Activated CD4-positive, CD25-positive, alpha-beta regulatory T cell treated with anti-CD3 and anti-CD28 coated beads, Interleukin-2, amount 50 U/mL, for 24 hours (primary cell): ENCODE measurements at regions not wholly inside any gene's neighbourhood (a gene's known extent, or its start where the extent isn't known, plus 50 kb on each side); places are given as distances from the start of the nearest gene placed in this dataset.
"Not testable (repeated sequence)": the region's sequence is repeated elsewhere in the genome, so short reads cannot be mapped to it uniquely, and the experiment has no call there.

Source experiments
- ATAC-seq, 2 donors: fragments of 150-1000 bp; cut with Tn5 transposase; one replicate each; pipeline ENCODE4 v1.10.0; 2021; ENCODE audit warnings: mild to moderate bottlenecking in 1 of 2, moderate library complexity in 1 of 2

GRCh38 chr9:80679916-80680315 is 1009.4 kb downstream of the TLE1 start:
- no peak for ATAC-seq

- no peak for ATAC-seq
Observed at GRCh38 chr9:80678906-80679305, 1010.4 kb downstream of the TLE1 start.

- ATAC-seq, result no peak
Observed at GRCh38 chr9:80673496-80673895, 1015.9 kb downstream of the TLE1 start.

GRCh38 chr9:80665479-80665878 is 1023.9 kb downstream of the TLE1 start:
- no peak for ATAC-seq

- ATAC-seq, result no peak
Observed at GRCh38 chr9:80664327-80665210, 1024.8 kb downstream of the TLE1 start.

GRCh38 chr9:80659751-80660150 is 1029.6 kb downstream of the TLE1 start:
- not testable (repeated sequence) for ATAC-seq

- no peak for ATAC-seq
Observed at GRCh38 chr9:80651044-80651443, 1038.3 kb downstream of the TLE1 start.

- no peak for ATAC-seq
Observed at GRCh38 chr9:80649496-80649895, 1039.9 kb downstream of the TLE1 start.

GRCh38 chr9:80649001-80649420 is 1040.3 kb downstream of the TLE1 start:
- ATAC-seq, result no peak

GRCh38 chr9:80648336-80648735 is 1041.0 kb downstream of the TLE1 start:
- ATAC-seq, result no peak

- no peak for ATAC-seq
Observed at GRCh38 chr9:80646211-80646610, 1043.1 kb downstream of the TLE1 start.

- no peak for ATAC-seq
Observed at GRCh38 chr9:80644044-80644443, 1045.3 kb downstream of the TLE1 start.

- no peak for ATAC-seq
Observed at GRCh38 chr9:80635065-80635464, 1054.3 kb downstream of the TLE1 start.

GRCh38 chr9:80632041-80632440 is 1057.3 kb downstream of the TLE1 start:
- ATAC-seq, result no peak

GRCh38 chr9:80622508-80622907 is 1050.7 kb downstream of the TLE4 start:
- no peak for ATAC-seq

GRCh38 chr9:80619356-80619755 is 1047.6 kb downstream of the TLE4 start:
- no peak for ATAC-seq

- no peak for ATAC-seq
Observed at GRCh38 chr9:80615964-80616363, 1044.2 kb downstream of the TLE4 start.

- no peak for ATAC-seq
Observed at GRCh38 chr9:80605793-80606192, 1034.0 kb downstream of the TLE4 start.

GRCh38 chr9:80605129-80605528 is 1033.4 kb downstream of the TLE4 start:
- ATAC-seq, result no peak

- ATAC-seq, result no peak
Observed at GRCh38 chr9:80602291-80602690, 1030.5 kb downstream of the TLE4 start.

GRCh38 chr9:80596579-80596978 is 1024.8 kb downstream of the TLE4 start:
- no peak for ATAC-seq

GRCh38 chr9:80595192-80595591 is 1023.4 kb downstream of the TLE4 start:
- ATAC-seq, result no peak

GRCh38 chr9:80592413-80592812 is 1020.6 kb downstream of the TLE4 start:
- ATAC-seq, result no peak

GRCh38 chr9:80586786-80587330 is 1015.1 kb downstream of the TLE4 start:
- ATAC-seq, result no peak
